Thoracic aorta (tissue), 2 donors: ENCODE measurements at regions not wholly inside any gene's neighbourhood (a gene's known extent, or its start where the extent isn't known, plus 50 kb on each side); places are given as distances from the start of the nearest gene placed in this dataset.

ENCODE experiments used
- ATAC-seq: fragments of 150-250 bp; one replicate; pipeline ENCODE4 v1.8.0; 2017; ENCODE audit warnings: low read depth; ENCODE audit not compliant: insufficient number of reproducible peaks, low FRiP score
- DNase-seq: peaks from one replicate; pipeline ENCODE4 v3.0.0-alpha.2; 2020; ENCODE audit warnings: low spot score
- H3K27ac ChIP-seq, 2 donors: fragments of 200-600 bp; sonication (generic); 1 replicate in 1 of 2; 2 replicates in 1 of 2; pipeline ENCODE4 v1.5.1; 2016; ENCODE audit warnings: mild to moderate bottlenecking in 2 of 2, moderate library complexity in 2 of 2
- H3K27me3 ChIP-seq: fragments of 200-600 bp; sonication (generic); replicated peaks from 2 replicates; pipeline ENCODE4 v1.6.0; 2016; ENCODE audit warnings: mild to moderate bottlenecking; ENCODE audit not compliant: insufficient read depth
- H3K36me3 ChIP-seq: fragments of 200-600 bp; sonication (generic); one replicate; pipeline ENCODE4 v1.5.1; 2016
- H3K4me1 ChIP-seq, 2 donors: fragments of 200-600 bp; sonication (generic); 1 replicate in 1 of 2; 2 replicates in 1 of 2; pipeline versions ENCODE4 v1.5.1 to v1.6.0; 2016; ENCODE audit warnings: low read depth in 2 of 2, mild to moderate bottlenecking in 1 of 2; ENCODE audit not compliant: control insufficient read depth in 1 of 2
- H3K4me3 ChIP-seq: fragments of 200-600 bp; sonication (generic); 2 replicates; pipeline ENCODE4 v1.5.1; 2016; ENCODE audit warnings: mild to moderate bottlenecking
- H3K9me3 ChIP-seq: fragments of 200-600 bp; sonication (generic); 2 replicates; pipeline ENCODE4 v1.5.1; 2016
- TF ChIP-seq, protein P1 (sequence below): fragments of 200-600 bp; sonication (generic); IDR thresholded peaks from one replicate; pipeline ENCODE4 v1.5.1; 2019; ENCODE audit warnings: antibody characterized with exemption

DNA sequence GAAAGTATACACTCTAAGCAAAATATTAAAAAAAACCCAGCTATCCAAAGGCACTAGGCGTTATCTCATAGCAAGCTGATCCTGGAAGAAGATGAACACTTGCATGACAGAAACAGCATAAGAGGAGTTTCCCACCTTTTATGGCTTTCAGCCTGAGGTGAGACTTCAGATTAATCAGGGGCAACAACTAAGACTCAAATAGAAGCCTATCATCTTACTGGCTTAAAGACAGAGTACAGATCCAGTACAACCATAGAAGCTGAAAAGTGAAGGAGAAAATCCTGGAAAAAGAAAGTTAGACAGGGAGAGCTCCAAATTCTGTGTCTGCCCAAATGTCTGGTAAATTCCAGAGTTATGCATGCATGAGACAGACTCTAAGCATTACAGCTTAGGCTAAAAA, 360.8 kb upstream of the KCNN2 start:
- TF ChIP-seq, protein P1, sequence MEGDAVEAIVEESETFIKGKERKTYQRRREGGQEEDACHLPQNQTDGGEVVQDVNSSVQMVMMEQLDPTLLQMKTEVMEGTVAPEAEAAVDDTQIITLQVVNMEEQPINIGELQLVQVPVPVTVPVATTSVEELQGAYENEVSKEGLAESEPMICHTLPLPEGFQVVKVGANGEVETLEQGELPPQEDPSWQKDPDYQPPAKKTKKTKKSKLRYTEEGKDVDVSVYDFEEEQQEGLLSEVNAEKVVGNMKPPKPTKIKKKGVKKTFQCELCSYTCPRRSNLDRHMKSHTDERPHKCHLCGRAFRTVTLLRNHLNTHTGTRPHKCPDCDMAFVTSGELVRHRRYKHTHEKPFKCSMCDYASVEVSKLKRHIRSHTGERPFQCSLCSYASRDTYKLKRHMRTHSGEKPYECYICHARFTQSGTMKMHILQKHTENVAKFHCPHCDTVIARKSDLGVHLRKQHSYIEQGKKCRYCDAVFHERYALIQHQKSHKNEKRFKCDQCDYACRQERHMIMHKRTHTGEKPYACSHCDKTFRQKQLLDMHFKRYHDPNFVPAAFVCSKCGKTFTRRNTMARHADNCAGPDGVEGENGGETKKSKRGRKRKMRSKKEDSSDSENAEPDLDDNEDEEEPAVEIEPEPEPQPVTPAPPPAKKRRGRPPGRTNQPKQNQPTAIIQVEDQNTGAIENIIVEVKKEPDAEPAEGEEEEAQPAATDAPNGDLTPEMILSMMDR: no peak
- DNase-seq (no peak), ATAC-seq (no peak)
- H3K4me3 ChIP-seq: no peak overlapping the region
- no peaks in the 10 kb centered on the region for H3K27me3 ChIP-seq
- no peak overlapping the region for H3K27ac ChIP-seq
- no peaks in the 10 kb centered on the region for H3K36me3 ChIP-seq
- no peaks in the 10 kb centered on the region for H3K9me3 ChIP-seq
- no peaks in the 10 kb centered on the region for H3K4me1 ChIP-seq

DNA sequence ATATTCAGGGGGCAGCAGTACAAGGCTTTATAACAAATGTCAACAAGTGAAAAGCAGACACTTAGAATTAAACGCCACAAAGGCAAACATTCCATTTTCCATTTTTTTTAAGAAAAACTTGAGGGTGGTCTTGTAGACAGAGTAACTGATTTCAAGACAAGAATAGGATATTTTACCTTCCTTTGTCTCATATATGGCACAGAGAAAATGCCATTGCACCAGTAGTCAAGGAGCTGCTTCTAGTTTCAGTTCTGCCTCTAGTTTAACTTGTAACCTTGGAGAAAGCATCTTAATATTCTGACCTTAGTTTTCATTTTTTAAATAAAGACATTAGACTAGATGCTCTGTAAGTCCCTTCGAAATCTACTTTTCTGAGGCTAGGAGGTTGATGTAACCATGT, 355.3 kb upstream of the KCNN2 start:
- ATAC-seq: no peak
- TF ChIP-seq, protein P1: no peak

DNA sequence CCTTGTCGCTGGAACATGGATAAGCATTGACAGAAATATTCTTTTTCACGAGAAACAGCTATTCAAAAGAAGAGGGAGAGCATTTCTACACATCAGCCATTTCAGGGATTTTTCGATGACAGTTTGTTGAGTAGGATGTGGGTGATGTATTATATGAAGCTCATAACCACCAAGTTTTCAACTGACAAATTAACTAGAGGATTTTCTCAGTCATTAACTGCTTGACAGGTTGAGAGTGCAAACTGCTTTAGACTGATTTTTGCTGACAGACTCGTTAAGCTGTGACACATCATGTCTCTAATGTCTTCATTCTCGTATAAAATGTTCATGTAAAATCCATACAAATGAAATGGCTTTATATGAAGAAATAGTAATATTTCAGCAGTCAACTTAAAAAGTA, 354.2 kb upstream of the KCNN2 start:
- H3K36me3 ChIP-seq: no peaks in the 10 kb centered on the region
- no peaks in the 10 kb centered on the region for H3K27me3 ChIP-seq
- H3K4me3 ChIP-seq: no peak overlapping the region
- ATAC-seq (no peak), DNase-seq (no peak)
- H3K27ac ChIP-seq: no peak overlapping the region
- H3K9me3 ChIP-seq: no peaks in the 10 kb centered on the region
- no peaks in the 10 kb centered on the region for H3K4me1 ChIP-seq
- TF ChIP-seq, protein P1: no peak

More for the DNA sequence above, 355.3 kb upstream of the KCNN2 start:
- no peaks in the 10 kb centered on the region for H3K4me1 ChIP-seq
- H3K9me3 ChIP-seq: no peaks in the 10 kb centered on the region
- H3K4me3 ChIP-seq: no peak overlapping the region
- H3K36me3 ChIP-seq: no peaks in the 10 kb centered on the region
- H3K27me3 ChIP-seq: no peaks in the 10 kb centered on the region
- no peak overlapping the region for H3K27ac ChIP-seq
- no peak for DNase-seq

DNA sequence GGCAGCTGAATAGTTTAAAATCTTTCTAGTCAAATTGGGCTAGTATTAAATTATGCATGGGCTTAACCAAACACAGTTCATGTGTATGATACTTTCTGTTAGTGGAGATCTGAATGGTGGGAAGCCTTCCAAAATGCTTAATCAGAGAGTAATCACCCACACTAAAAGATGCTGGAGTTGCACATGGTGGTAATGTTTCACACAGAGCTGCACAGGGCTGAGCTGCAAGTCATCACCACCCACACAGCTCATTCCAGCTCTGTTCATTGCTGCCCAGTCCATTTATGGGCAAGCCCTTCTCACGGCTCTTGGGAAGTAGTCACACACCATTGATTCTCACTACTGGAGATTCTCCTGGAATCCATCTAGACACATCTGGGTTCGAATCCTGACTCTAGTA, 351.5 kb upstream of the KCNN2 start:
- no peak for DNase-seq
- no peak for ATAC-seq
- Histone ChIP-seq H3K36me3 (no peaks in the 10 kb centered on the region), H3K4me3 (no peak overlapping the region), H3K27ac (no peak overlapping the region), H3K9me3 (no peaks in the 10 kb centered on the region), H3K4me1 (no peaks in the 10 kb centered on the region), H3K27me3 (no peaks in the 10 kb centered on the region)
- TF ChIP-seq, protein P1: no peak

DNA sequence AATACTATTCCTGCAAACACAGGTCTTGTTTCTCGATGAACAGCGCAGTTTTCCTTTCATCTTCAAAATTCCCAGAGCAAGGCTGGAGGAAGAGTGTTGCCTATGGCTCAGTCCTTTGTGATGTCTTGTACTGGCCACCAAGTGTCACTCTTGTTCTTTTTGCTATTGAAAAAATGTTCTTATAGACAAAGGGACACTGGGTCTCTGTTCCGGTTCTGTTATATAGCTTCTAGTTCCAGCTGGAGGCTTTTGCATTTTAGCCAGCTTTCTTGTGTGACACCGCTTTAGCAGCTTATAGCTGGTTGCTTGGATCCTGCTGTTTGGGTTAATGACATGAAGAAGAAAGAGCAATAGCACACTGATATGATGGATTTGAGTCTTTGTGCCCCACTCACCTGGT, 343.7 kb upstream of the KCNN2 start:
- no peak overlapping the region for H3K4me3 ChIP-seq
- H3K27ac ChIP-seq: no peak overlapping the region
- no peak for ATAC-seq
- no peaks in the 10 kb centered on the region for H3K9me3 ChIP-seq
- no peaks in the 10 kb centered on the region for H3K27me3 ChIP-seq
- TF ChIP-seq, protein P1: no peak
- no peaks in the 10 kb centered on the region for H3K4me1 ChIP-seq
- no peaks in the 10 kb centered on the region for H3K36me3 ChIP-seq
- no peak for DNase-seq
